Smooth muscle cell (in vitro differentiated cells): ENCODE measurements at regions not wholly inside any gene's neighbourhood (a gene's known extent, or its start where the extent isn't known, plus 50 kb on each side); places are given as distances from the start of the nearest gene placed in this dataset.

ENCODE experiments used
- DNase-seq: peaks from one replicate; lab custom pipeline; 2025; ENCODE audit not compliant: unreplicated experiment; lab: John Stamatoyannopoulos, UW
- H2AFZ ChIP-seq: fragments of 200-600 bp; sonication (generic); 2 replicates; pipeline ENCODE4 v1.6.0; 2016; ENCODE audit warnings: antibody characterized with exemption, low read depth, mild to moderate bottlenecking
- H3F3A ChIP-seq: fragments of 200-600 bp; sonication (generic); 2 replicates; pipeline ENCODE4 v1.6.0; 2017; ENCODE audit warnings: antibody characterized with exemption, low read depth
- H3K27ac ChIP-seq: fragments of 200-600 bp; sonication (generic); 2 replicates; pipeline ENCODE4 v1.5.1; 2016; ENCODE audit warnings: low read depth, mild to moderate bottlenecking
- H3K27me3 ChIP-seq: fragments of 200-600 bp; sonication (generic); 2 replicates; pipeline ENCODE4 v1.6.1; 2016; ENCODE audit warnings: low read depth, mild to moderate bottlenecking
- H3K36me3 ChIP-seq: fragments of 200-600 bp; sonication (generic); 2 replicates; pipeline ENCODE4 v1.5.1; 2016; ENCODE audit warnings: low read depth
- H3K4me1 ChIP-seq: fragments of 200-600 bp; sonication (generic); 2 replicates; pipeline ENCODE4 v1.5.1; 2016; ENCODE audit warnings: low read depth
- H3K4me2 ChIP-seq: fragments of 200-600 bp; sonication (generic); 2 replicates; pipeline ENCODE4 v1.6.0; 2016; ENCODE audit warnings: mild to moderate bottlenecking
- H3K4me3 ChIP-seq: fragments of 200-600 bp; sonication (generic); 2 replicates; pipeline ENCODE4 v1.5.1; 2016; ENCODE audit warnings: mild to moderate bottlenecking
- H3K79me2 ChIP-seq: fragments of 200-600 bp; sonication (generic); 2 replicates; pipeline ENCODE4 v1.6.0; 2016; ENCODE audit warnings: low read depth, mild to moderate bottlenecking
- H3K9ac ChIP-seq: fragments of 200-600 bp; sonication (generic); 2 replicates; pipeline ENCODE4 v1.6.0; 2016; ENCODE audit warnings: low read depth
- H3K9me3 ChIP-seq: fragments of 200-600 bp; sonication (generic); replicated peaks from 2 replicates; pipeline ENCODE4 v1.5.1; 2016; ENCODE audit warnings: low read depth
- H4K20me1 ChIP-seq: fragments of 200-600 bp; sonication (generic); 2 replicates; pipeline ENCODE4 v1.6.0; 2016; ENCODE audit warnings: low read depth
- WGBS: methylation state at CpG from one replicate; pipeline ENCODE4 v1.1.7; 2016; ENCODE audit warnings: low lambda C conversion rate; 5-methylcytosine and 5-hydroxymethylcytosine counted together
- TF ChIP-seq, protein P1 (sequence below): fragments of 200-600 bp; sonication (generic); IDR thresholded peaks from 2 replicates; pipeline ENCODE4 v1.5.1; 2017; ENCODE audit warnings: borderline replicate concordance, mild to moderate bottlenecking, antibody characterized with exemption; ENCODE audit not compliant: insufficient read depth, poor library complexity, severe bottlenecking

DNA sequence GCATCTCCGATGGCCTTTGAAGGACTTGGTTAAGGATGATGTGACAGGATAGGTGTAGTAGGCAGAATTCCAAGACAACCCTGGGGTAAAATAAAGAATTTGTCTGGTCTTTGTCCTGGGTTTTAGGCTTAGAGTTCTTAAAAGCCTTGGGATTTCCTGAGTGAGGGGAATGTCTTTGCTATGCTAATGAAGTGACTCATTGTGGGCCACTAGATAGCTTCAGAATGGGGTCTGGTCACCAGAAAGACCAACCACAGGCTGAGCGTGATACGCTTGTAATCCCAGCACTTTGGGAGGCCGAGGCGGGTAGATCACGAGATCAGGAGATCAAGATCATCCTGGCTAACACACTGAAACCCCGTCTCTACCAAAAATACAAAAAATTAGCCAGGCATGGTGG lies 182.8 kb upstream of the TOX3 start:
- Histone ChIP-seq H3K4me2 (no peak overlapping the region), H3K79me2 (no peaks in the 10 kb centered on the region), H3K27me3 (no peaks in the 10 kb centered on the region), H4K20me1 (no peaks in the 10 kb centered on the region), H3F3A (no peaks in the 10 kb centered on the region), H2AFZ (no peak overlapping the region), H3K9ac (no peak overlapping the region), H3K4me1 (no peaks in the 10 kb centered on the region), H3K4me3 (no peak overlapping the region), H3K9me3 (no peaks in the 10 kb centered on the region), H3K36me3 (no peaks in the 10 kb centered on the region), H3K27ac (no peak overlapping the region)
- TF ChIP-seq, protein P1, sequence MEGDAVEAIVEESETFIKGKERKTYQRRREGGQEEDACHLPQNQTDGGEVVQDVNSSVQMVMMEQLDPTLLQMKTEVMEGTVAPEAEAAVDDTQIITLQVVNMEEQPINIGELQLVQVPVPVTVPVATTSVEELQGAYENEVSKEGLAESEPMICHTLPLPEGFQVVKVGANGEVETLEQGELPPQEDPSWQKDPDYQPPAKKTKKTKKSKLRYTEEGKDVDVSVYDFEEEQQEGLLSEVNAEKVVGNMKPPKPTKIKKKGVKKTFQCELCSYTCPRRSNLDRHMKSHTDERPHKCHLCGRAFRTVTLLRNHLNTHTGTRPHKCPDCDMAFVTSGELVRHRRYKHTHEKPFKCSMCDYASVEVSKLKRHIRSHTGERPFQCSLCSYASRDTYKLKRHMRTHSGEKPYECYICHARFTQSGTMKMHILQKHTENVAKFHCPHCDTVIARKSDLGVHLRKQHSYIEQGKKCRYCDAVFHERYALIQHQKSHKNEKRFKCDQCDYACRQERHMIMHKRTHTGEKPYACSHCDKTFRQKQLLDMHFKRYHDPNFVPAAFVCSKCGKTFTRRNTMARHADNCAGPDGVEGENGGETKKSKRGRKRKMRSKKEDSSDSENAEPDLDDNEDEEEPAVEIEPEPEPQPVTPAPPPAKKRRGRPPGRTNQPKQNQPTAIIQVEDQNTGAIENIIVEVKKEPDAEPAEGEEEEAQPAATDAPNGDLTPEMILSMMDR, result no peak
- 64% methylated on average over 7 of the region's 7 CpGs for WGBS
- no peak for DNase-seq

- DNase-seq, result no peak
- Histone ChIP-seq H4K20me1 (no peaks in the 10 kb centered on the region), H3K9me3 (no peaks in the 10 kb centered on the region), H3K4me2 (no peak overlapping the region), H3K9ac (no peak overlapping the region), H3K36me3 (no peaks in the 10 kb centered on the region), H3K27me3 (no peaks in the 10 kb centered on the region), H3F3A (no peaks in the 10 kb centered on the region), H3K4me3 (no peak overlapping the region), H2AFZ (no peak overlapping the region), H3K79me2 (no peaks in the 10 kb centered on the region), H3K27ac (no peak overlapping the region), H3K4me1 (no peaks in the 10 kb centered on the region)
- TF ChIP-seq, protein P1, result no peak
- 75% methylated on average over 4 of the region's 4 CpGs for WGBS
Measured at GRCh38 chr16:52727849-52728248, 180.9 kb upstream of the TOX3 start.

- no peaks in the 10 kb centered on the region for H3K4me1 ChIP-seq
- H3F3A ChIP-seq, result no peaks in the 10 kb centered on the region
- no peaks in the 10 kb centered on the region for H3K9me3 ChIP-seq
- H3K4me3 ChIP-seq, result no peak overlapping the region
- no peak overlapping the region for H2AFZ ChIP-seq
- H3K9ac ChIP-seq, result no peak overlapping the region
- H3K36me3 ChIP-seq, result no peaks in the 10 kb centered on the region
- 82% methylated on average over 2 of the region's 2 CpGs for WGBS
- DNase-seq, result no peak
- no peaks in the 10 kb centered on the region for H3K27me3 ChIP-seq
- H3K27ac ChIP-seq, result no peak overlapping the region
- TF ChIP-seq, protein P1, result no peak
- H4K20me1 ChIP-seq, result no peaks in the 10 kb centered on the region
- no peak overlapping the region for H3K4me2 ChIP-seq
- no peaks in the 10 kb centered on the region for H3K79me2 ChIP-seq
Measured at GRCh38 chr16:52727441-52727840, 180.5 kb upstream of the TOX3 start.

DNA sequence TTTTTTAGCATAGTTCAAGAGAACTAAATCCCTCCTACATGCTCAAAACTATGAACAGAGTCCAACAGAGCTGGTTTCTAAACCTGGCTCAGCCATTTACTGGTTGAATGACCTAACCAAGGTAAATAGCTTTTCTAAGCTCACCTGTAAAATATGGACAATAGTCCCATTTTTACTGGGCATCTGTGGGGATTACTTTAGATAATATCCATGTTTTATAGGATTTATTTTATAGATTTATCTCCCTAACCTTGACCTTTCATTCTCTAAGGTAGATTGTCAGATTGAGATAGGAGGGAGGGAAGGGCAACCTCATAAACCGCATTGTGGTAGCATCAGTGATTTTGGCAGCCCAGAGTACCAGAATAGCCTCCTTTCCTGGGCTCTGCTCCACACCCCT lies 178.5 kb upstream of the TOX3 start:
- no peak overlapping the region for H3K27ac ChIP-seq
- 93% methylated on average over 1 of the region's 1 CpG for WGBS

More for the DNA sequence above, 178.5 kb upstream of the TOX3 start:
- TF ChIP-seq, protein P1, result no peak
- H3K4me2 ChIP-seq, result no peak overlapping the region
- H3K79me2 ChIP-seq, result no peaks in the 10 kb centered on the region
- H3K36me3 ChIP-seq, result no peaks in the 10 kb centered on the region
- H2AFZ ChIP-seq, result no peak overlapping the region
- H4K20me1 ChIP-seq, result no peaks in the 10 kb centered on the region
- no peak overlapping the region for H3K4me3 ChIP-seq
- H3K9ac ChIP-seq, result no peak overlapping the region
- no peaks in the 10 kb centered on the region for H3F3A ChIP-seq
- H3K27me3 ChIP-seq, result no peaks in the 10 kb centered on the region
- no peaks in the 10 kb centered on the region for H3K9me3 ChIP-seq
- DNase-seq, result no peak
- no peaks in the 10 kb centered on the region for H3K4me1 ChIP-seq
